GM19397 (cell line): ENCODE measurements at regions not wholly inside any gene's neighbourhood (a gene's known extent, or its start where the extent isn't known, plus 50 kb on each side); places are given as distances from the start of the nearest gene placed in this dataset.
"Not testable (repeated sequence)": the region's sequence is repeated elsewhere in the genome, so short reads cannot be mapped to it uniquely, and the experiment has no call there.

ENCODE experiments used
- ATAC-seq: cut with Tn5 transposase; IDR thresholded peaks from one replicate; pipeline ENCODE4 v1.9.1; 2021; ENCODE audit warnings: mild to moderate bottlenecking, moderate library complexity; ENCODE audit not compliant: unreplicated experiment

GRCh38 chrX:13428053-13428786, 108.4 kb upstream of the ATXN3L start:
- no peak for ATAC-seq

DNA sequence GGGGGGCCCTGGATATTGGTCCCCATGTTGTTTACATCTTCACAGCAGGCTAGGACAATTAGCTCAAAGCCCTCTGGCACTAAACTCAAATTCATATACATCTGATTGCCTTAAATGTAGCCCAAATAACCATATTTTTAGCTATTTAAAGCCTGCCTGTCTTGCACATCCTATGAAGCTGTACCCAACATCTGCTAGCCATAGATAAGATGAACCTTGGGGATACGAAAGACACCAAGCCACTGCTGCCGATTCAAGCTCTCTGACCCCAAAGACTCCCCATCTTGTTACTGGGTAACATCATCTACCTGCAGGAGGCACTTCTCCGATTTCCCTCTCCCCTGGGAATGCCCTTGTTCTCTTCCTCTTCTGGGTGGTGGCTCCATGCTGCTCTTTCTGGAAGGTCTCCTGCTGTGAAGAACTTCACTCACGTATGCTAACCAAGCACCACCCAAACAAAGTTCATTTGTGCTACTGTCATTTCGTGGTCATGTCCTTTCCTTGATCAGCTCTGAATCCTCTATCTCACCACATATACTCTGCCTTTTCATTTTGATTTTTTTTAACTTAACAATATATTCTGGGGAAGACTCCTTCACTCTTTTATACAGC, 107.7 kb upstream of the ATXN3L start:
- no peak for ATAC-seq

GRCh38 chrX:13420545-13421183, 100.8 kb upstream of the ATXN3L start:
- no peak for ATAC-seq

GRCh38 chrX:13419918-13420317, 100.1 kb upstream of the ATXN3L start:
- no peak for ATAC-seq

DNA sequence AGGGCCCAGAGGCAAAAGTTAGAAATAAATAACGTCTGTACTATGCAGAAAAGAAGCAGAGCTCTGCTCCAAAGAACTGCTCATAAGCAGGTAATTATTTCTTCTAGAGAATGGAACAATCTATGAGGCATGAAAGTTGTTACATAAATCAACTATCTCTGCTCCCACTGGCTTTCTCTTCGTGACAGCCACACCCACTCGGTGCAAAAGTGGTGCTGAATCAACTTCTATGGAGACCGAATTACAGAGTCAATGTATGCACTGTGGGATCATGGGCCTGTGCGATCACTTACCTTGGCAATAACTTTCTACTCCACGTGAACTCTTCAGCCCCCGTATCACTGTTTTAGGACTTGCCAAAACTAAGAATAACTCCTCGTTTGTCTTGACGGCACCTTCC, 99.4 kb upstream of the ATXN3L start:
- no peak for ATAC-seq

DNA sequence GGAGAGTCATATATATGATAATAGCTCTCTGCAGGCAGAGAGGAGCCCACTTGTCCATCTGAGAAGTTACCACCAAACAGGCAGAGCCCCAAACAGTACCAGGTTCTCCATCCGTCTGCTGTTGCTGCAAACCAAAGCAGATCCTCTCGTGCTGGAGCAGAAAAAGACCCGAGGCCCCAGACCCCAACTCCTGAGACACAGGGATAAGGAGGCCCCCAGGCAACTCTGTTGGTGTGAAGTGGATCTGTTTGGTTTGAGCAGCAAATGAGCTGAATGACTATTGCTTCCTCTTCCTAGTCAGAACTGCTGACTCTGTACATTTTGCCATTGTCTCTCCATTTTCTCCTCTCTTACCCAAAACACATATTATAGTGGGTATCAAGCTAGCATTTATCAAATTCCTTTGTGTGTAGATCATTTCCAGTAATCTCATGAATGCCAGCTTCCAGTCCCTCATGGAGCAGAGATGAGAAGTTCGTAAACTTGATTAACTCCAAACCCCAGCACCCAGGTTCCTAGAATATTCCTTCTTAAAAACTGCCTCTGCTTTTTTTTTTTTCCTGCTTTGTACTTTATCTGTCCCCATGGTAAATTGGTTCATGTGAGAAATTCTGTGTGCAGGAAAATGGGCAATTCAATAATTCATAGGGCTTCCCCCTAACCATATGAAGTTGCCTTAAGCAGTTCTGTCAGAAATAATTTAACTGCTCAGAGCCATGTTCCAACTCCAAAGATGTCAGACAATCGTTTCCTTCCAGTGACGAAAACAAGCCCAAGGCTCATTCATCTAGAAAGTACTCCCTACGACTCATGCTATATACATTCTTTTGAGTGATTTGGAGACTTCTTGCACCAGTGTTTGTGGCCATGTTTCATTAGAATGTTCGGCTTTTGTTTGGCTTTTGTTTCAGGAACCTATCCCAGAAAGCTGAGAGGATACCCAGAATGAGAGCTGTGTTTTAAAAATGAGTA, 98.6 kb upstream of the ATXN3L start:
- no peak for ATAC-seq

- no peak for ATAC-seq
Measured at GRCh38 chrX:13415509-13415908, 95.7 kb upstream of the ATXN3L start.

DNA sequence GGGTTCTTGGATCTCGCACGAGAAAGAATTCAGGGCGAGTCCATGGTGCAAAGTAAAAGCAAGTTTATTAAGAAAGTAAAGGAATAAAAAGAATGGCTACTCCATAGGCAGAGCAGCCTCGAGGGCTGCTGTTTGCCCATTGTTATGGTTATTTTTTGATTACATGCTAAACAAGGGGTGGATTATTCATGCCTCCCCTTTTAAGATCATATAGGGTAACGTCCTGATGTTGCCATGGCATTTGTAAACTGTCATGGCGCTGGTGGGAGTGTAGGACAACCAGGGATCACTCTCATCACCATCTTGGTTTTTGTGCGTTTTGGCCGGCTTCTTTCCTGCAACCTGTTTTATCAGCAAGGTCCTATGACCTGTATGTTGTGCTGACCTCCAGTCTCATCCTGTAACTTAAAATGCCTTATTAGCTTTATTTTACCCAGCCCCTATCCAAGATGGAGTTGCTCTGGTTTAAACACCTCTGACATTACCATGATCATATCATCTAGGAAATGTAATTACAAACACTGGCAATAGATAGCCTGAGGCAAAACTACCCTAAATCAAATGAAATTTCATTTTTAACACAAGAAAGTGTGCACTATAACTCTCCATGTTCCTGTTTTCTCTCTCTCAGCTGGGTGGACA, 94.3 kb upstream of the ATXN3L start:
- ATAC-seq, result no peak

DNA sequence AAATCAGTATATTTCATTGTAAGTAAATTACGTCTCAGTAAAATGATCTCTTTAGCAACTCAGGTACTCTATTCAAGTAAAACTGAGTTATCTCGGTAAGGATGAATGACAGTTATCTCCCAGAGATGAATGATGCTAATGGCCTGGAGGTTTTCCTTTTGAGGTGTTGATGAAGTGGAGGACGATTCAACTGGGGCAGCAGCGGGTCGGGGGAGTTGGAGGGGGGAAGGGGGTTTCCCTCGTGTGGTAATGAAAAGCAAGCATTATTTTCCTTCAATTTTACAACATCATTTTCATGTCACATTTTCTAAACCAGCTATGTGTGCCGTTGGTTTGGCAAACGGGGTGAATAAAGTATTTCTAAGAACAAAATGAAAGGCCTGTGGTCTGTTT, 92.4 kb upstream of the ATXN3L start:
- no peak for ATAC-seq

DNA sequence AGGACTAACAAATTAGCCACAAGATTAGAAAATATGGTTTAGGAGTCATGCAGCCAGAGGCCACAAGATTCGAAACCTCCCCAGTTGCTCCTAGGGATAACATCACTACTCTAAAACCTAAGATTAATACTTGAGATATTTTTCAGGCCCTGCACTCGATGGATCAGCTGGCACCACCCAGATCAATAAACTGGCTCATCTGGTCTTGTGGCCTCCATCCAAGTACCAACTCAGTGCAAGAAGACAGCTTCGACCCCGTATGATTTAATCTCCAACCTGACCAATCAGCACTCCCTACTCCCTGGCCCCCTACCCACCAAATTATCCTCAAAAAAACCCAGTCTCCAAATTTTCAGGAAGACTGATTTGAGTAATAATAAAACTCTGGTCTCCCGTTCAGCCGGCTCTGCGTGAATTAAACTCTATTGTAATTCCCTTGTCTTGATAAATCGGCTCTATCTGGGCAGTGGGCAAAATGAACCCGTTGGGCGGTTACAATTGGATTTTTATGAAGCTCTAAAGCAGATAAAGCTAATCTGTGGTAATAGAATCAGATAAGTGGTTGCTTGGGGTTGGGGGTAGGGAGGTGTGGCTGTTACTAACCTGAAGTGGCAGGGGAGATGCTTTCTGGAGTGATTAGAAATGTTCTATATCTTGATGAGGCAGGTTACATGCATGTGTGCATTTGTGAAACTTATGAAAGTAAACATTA, 91.8 kb upstream of the ATXN3L start:
- ATAC-seq, result no peak

DNA sequence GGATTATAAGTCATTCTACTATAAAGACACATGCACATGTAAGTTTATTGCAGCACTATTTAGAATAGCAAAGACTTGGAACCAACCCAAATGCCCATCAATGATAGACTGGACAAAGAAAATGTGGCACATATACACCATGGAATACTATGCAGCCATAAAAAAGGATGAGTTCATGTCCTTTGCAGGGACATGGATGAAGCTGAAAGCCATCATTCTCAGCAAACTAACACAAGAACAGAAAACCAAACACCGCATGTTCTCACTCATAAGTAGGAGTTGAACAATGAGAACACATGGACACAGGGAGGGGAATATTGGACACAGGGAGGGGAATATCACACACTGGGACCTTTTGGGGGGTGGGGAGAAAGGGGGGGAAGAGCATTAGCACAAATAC, 88.7 kb upstream of the ATXN3L start:
- not testable (repeated sequence) for ATAC-seq

GRCh38 chrX:13404777-13405176, 84.9 kb upstream of the ATXN3L start:
- not testable (repeated sequence) for ATAC-seq

DNA sequence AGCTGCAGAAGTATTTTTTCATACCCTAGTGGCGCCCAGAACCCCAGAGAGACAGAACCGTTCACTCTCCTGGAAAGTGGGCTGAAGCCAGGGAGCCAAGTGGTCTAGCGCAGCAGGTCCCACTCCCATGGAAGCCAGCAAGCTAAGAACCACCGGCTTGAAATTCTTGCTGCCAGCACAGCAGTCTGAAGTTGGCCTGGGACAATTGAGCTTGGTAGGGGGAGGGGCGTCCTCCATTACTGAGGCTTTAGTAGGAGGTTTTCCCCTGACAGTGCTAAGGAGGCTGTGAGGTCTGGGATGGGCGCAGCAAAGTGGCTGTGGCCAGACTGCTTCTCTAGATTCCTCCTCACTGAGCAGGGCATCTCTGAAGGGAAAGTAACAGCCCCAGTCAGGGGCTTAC, 84.5 kb upstream of the ATXN3L start:
- ATAC-seq, result no peak

DNA sequence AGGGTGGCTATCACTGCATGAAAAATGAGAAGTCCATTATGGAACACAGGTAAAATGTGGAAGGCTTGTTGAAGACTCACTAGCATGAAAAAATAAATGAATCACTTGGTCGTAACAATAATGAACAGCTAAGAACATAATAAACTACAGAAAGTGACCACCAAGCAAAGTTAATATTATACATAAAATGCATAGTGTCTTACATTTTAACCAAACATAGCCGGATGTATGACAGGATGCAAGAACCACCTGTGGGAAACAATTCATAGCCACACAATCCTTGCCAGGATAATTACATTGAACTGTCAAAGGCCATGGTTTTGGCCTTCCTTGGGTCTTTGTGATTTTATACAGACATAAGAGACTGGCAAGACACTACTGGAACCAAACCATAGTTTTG, 81.9 kb upstream of the ATXN3L start:
- no peak for ATAC-seq

- ATAC-seq, result no peak
Measured at GRCh38 chrX:13398839-13399238, 79.0 kb upstream of the ATXN3L start.

- ATAC-seq, result no peak
Measured at GRCh38 chrX:13397878-13398818, 78.3 kb upstream of the ATXN3L start.

GRCh38 chrX:13396924-13397323, 77.1 kb upstream of the ATXN3L start:
- ATAC-seq, result no peak

GRCh38 chrX:13389501-13389900, 69.6 kb upstream of the ATXN3L start:
- no peak for ATAC-seq
